Testis (tissue), 2 donors: ENCODE measurements at regions not wholly inside any gene's neighbourhood (a gene's known extent, or its start where the extent isn't known, plus 50 kb on each side); places are given as distances from the start of the nearest gene placed in this dataset.
"Not testable (repeated sequence)": the region's sequence is repeated elsewhere in the genome, so short reads cannot be mapped to it uniquely, and the experiment has no call there.

Experiments used
- DNase-seq: peaks from one replicate; pipeline ENCODE4 v3.0.0-alpha.2; 2019
- H3K27ac ChIP-seq, 2 donors: fragments of 200-600 bp; sonication (generic); one replicate each; pipeline ENCODE4 v1.5.1; 2019
- H3K27me3 ChIP-seq: fragments of 200-600 bp; sonication (generic); one replicate; pipeline ENCODE4 v1.5.1; 2019
- H3K36me3 ChIP-seq: fragments of 200-600 bp; sonication (generic); one replicate; pipeline ENCODE4 v1.5.1; 2017; ENCODE audit warnings: low read depth; ENCODE audit errors: missing control alignments
- H3K4me1 ChIP-seq: fragments of 200-600 bp; sonication (generic); one replicate; pipeline ENCODE4 v1.5.1; 2019
- H3K4me3 ChIP-seq, 2 donors: fragments of 200-600 bp; sonication (generic); one replicate each; pipeline ENCODE4 v1.5.1; 2017 to 2019
- H3K9me3 ChIP-seq: fragments of 200-600 bp; sonication (generic); one replicate; pipeline ENCODE4 v1.5.1; 2017
- POLR2A ChIP-seq: fragments of 450-650 bp; IDR thresholded peaks from one replicate; pipeline ENCODE4 v1.6.1; 2017; ENCODE audit warnings: antibody characterized with exemption, mild to moderate bottlenecking, moderate library complexity
- WGBS, 2 donors: methylation state at CpG; one replicate each; pipeline ENCODE4 v1.1.5; 2018; 5-methylcytosine and 5-hydroxymethylcytosine counted together
- intact Hi-C: fragments of 100-400 bp; cut with DNase I; formaldehyde crosslinking; loops from one replicate; pipeline ENCODE4 v1.15.1; 2023; ENCODE audit warnings: low total_unique reads
- TF ChIP-seq, protein P1 (sequence below), 3 experiments: fragments of 450-650 bp in 2 of 3; fragments of 200-600 bp in 1 of 3; sonication (generic) in 1 of 3; IDR thresholded peaks; one replicate each; pipeline ENCODE4 v1.5.1; 2016 to 2019; ENCODE audit warnings: antibody characterized with exemption in 3 of 3, mild to moderate bottlenecking in 2 of 3, moderate library complexity in 1 of 3

DNA sequence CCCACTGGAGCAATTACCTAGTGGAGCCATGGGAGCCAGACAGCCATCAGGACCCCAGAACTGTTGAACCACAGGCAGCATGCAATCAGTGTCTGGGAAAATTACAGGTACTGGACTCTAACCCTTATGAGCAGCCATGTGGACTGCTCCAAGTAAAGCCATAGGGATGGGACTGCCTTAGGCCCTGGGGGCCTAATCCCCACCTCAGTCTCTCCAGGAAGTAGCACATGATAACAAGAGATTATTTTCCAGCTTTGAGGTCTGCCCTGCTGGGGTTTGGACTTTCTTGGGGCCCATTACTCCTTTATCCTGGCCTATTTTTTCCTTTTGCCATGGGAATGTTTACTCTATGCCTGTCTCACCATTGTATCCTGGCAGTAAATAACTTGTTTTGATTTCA is 226.8 kb downstream of the AEBP2 start:
- intact Hi-C loops: no loop called here
- Histone ChIP-seq H3K36me3 (no peaks in the 10 kb centered on the region), H3K27me3 (no peaks in the 10 kb centered on the region), H3K27ac (no peak overlapping the region), H3K9me3 (no peaks in the 10 kb centered on the region), H3K4me3 (no peak overlapping the region), H3K4me1 (no peaks in the 10 kb centered on the region)
- no peak for TF ChIP-seq POLR2A
- TF ChIP-seq, protein P1, sequence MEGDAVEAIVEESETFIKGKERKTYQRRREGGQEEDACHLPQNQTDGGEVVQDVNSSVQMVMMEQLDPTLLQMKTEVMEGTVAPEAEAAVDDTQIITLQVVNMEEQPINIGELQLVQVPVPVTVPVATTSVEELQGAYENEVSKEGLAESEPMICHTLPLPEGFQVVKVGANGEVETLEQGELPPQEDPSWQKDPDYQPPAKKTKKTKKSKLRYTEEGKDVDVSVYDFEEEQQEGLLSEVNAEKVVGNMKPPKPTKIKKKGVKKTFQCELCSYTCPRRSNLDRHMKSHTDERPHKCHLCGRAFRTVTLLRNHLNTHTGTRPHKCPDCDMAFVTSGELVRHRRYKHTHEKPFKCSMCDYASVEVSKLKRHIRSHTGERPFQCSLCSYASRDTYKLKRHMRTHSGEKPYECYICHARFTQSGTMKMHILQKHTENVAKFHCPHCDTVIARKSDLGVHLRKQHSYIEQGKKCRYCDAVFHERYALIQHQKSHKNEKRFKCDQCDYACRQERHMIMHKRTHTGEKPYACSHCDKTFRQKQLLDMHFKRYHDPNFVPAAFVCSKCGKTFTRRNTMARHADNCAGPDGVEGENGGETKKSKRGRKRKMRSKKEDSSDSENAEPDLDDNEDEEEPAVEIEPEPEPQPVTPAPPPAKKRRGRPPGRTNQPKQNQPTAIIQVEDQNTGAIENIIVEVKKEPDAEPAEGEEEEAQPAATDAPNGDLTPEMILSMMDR (IDR thresholded peaks at IDR 0.05): no peak
- no peak for DNase-seq

GRCh38 chr12:19669793-19670192 is 230.5 kb downstream of the AEBP2 start:
- TF ChIP-seq, protein P1 (IDR thresholded peaks at IDR 0.05): no peak
- no peak for TF ChIP-seq POLR2A
- 89 to 94% methylated on average over 1 of the region's 1 CpG for WGBS, 2 donors
- H3K4me1 ChIP-seq: no peaks in the 10 kb centered on the region
- H3K4me3 ChIP-seq: no peak overlapping the region
- no peak overlapping the region for H3K27ac ChIP-seq
- no peaks in the 10 kb centered on the region for H3K9me3 ChIP-seq
- intact Hi-C loops: no loop called here
- H3K27me3 ChIP-seq: no peaks in the 10 kb centered on the region
- no peak for DNase-seq
- H3K36me3 ChIP-seq: no peaks in the 10 kb centered on the region

DNA sequence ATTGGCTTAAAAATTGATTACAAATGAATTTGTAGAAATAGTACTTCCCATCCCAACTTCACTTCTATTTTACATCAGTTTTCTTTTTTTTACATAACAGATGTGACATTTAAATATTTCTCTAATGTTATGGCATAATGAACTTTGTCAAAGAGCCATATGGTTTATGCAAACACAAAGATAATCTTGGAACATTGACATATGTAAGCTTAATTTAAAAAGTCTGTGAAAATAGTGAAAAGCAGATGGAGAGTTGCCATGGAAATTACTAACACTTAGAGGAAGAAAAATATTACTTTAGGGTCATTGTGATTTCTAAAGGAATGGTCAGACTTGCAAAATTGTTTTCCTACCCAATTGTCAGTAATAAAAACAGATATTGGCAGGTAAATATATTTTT is 232.4 kb downstream of the AEBP2 start:
- H3K27me3 ChIP-seq: no peaks in the 10 kb centered on the region
- TF ChIP-seq POLR2A: no peak
- TF ChIP-seq, protein P1 (IDR thresholded peaks at IDR 0.05): no peak
- no peaks in the 10 kb centered on the region for H3K36me3 ChIP-seq
- H3K4me1 ChIP-seq: no peaks in the 10 kb centered on the region
- H3K9me3 ChIP-seq: no peaks in the 10 kb centered on the region
- H3K4me3 ChIP-seq: no peak overlapping the region
- no peak for DNase-seq
- intact Hi-C loops: no loop called here
- H3K27ac ChIP-seq: no peak overlapping the region

- no peak overlapping the region for H3K4me3 ChIP-seq
- no peaks in the 10 kb centered on the region for H3K9me3 ChIP-seq
- intact Hi-C loops: no loop called here
- no peaks in the 10 kb centered on the region for H3K27me3 ChIP-seq
- TF ChIP-seq, protein P1 (IDR thresholded peaks at IDR 0.05): no peak
- TF ChIP-seq POLR2A: no peak
- H3K4me1 ChIP-seq: no peaks in the 10 kb centered on the region
- 65 to 67% methylated on average over 3 of the region's 3 CpGs for WGBS, 2 donors
- no peak overlapping the region for H3K27ac ChIP-seq
- H3K36me3 ChIP-seq: no peaks in the 10 kb centered on the region
- no peak for DNase-seq
Measured at GRCh38 chr12:19674437-19674836, 235.1 kb downstream of the AEBP2 start.

DNA sequence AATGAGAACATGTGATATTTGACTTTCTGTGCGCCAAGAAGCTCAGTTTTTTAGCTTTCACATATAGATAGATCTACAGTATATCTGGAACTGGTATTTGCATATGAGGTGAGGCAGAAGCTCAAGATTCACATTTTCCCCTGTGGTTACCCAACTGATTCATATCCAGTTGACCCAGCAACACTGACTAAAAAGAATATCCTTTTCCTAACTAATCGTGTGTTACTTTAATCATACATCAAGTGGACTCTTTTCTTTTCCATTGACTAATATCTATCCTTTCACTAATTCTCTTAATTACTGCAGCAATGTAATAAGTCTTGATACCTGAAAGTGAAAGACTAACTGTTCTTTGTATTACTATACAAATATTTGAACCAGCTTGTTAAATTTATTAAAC is 236.1 kb downstream of the AEBP2 start:
- intact Hi-C loops: no loop called here
- H3K36me3 ChIP-seq: no peaks in the 10 kb centered on the region
- no peak for TF ChIP-seq POLR2A
- TF ChIP-seq, protein P1 (IDR thresholded peaks at IDR 0.05): no peak

DNA sequence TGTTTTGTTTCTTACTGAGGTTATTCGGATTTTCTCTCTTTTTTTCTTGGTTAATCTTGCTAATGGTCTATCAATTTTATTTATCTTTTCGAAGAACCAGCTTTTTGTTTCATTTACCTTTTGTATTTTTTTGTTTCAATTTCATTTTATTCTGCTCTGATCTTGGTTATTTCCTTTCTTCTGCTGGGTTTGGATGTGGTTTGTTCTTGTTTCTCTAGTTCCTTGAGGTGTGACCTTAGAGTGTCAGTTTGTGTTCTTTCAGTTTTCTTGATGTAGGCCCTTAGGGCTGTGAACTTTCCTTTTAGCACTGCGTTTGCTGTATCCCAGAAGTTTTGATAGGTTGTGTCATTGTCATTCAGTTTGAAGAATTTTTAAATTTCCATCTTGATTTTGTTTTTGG is 239.2 kb downstream of the AEBP2 start:
- H3K27ac ChIP-seq, DNase-seq, intact Hi-C loops, H3K27me3 ChIP-seq, H3K4me3 ChIP-seq, H3K36me3 ChIP-seq, H3K9me3 ChIP-seq, H3K4me1 ChIP-seq: not testable (repeated sequence)
- 82 to 89% methylated on average over 3 of the region's 3 CpGs for WGBS, 2 donors

More for the DNA sequence above, 236.1 kb downstream of the AEBP2 start:
- Histone ChIP-seq H3K9me3 (no peaks in the 10 kb centered on the region), H3K27ac (no peak overlapping the region), H3K4me3 (no peak overlapping the region), H3K27me3 (no peaks in the 10 kb centered on the region), H3K4me1 (no peaks in the 10 kb centered on the region)
- WGBS, 2 donors: 91 to 93% methylated on average over 2 of the region's 2 CpGs
- no peak for DNase-seq
